Germinal center (tissue), 1 donor: ENCODE measurements at regions not wholly inside any gene's neighbourhood (a gene's known extent, or its start where the extent isn't known, plus 50 kb on each side); places are given as distances from the start of the nearest gene placed in this dataset.

ENCODE experiments used
- DNase-seq: peaks from one replicate; pipeline ENCODE4 v3.0.0; 2012; ENCODE audit warnings: mixed read lengths, low spot score

DNA sequence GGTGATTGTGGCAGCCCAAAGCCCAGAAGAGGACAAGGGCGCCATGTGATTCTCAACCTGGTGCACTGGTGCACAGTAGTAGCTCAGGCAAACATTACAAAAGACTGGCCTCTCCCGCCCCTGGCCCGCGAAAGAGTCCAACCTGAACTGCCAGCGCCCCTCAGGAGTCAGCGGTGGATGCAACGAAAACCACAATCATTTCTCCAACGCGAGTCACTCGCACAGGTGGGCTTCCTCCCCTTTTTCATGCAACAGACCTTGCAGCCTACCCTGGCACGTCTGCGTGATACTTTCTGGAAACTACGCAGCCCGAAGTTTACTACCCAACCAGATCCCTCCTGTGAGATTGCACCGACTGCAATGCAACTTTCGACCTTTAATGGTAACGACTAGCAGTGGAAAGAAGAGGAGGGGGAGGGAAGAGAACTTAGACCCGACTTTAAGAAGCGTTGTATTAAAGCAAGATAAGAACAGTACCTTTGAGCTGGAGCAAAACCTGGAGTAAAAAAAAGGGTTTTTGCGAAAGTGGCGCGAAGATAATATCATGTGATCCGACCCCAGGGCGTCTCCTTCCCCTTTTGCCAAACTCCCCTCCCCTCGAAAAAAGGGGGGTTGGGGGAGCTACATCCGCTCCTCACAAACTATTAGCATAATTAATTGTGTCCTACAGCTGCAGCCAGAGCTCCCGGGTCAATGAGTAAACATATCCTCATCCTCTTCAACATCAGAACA is 63.3 kb upstream of the CCDC160 start:
- DNase-seq, result peak; percentile 10

DNA sequence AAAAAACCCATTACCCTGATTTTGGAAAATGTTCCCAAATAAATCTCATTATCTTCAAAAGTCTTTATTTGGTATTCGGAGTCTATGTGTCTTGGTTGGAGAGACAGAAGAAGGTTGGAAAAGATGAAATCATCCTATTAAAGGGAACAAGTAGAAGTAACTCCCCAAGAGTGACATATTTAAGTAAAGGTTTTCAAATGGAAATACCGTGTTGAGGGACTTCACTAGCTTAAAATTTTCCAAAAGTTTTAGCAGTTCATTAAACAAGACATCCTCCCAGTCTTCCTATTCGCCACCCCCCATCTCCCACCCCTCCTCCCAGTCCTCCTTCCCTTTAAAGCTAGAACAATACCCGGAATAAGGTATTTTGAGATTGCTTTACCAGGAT is 62.7 kb upstream of the CCDC160 start:
- no peak for DNase-seq

DNA sequence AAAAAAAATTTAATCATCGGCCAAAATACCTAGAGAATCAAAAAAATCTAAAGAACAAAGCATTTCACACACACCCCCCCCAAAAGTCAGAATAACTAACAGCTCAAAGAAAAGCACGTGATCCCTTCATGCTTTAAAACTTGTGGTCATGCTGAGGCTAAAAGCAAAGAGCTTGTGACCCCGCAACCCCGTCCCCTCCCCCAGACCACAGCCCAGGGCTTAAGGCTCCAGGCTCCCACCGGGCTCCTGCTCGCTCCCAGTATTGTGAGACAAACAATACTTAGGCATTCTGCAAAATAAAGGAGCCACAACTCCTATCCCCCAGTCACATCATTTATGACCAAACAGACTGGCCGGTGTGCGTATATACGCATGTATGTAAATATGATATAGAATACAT is 62.1 kb upstream of the CCDC160 start:
- no peak for DNase-seq

DNA sequence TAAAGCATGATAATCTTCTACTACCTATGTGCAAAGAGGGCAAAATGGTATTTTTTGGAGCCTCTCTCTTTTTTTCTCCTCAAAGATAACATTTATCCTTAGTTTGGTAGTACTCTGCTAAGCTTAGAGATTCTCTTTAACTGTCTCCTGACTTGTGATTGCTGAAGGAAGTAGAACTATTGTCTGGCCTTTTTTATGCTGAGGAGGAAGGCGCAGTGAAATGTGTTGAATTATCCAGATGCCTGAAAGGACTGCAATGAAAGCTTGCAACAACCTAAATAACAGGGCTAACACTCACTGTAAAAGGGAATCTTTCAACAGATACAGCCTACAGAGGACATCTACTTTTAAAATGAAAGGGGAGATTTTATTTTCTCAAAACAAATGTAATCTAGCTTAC is 59.5 kb upstream of the CCDC160 start:
- no peak for DNase-seq

DNA sequence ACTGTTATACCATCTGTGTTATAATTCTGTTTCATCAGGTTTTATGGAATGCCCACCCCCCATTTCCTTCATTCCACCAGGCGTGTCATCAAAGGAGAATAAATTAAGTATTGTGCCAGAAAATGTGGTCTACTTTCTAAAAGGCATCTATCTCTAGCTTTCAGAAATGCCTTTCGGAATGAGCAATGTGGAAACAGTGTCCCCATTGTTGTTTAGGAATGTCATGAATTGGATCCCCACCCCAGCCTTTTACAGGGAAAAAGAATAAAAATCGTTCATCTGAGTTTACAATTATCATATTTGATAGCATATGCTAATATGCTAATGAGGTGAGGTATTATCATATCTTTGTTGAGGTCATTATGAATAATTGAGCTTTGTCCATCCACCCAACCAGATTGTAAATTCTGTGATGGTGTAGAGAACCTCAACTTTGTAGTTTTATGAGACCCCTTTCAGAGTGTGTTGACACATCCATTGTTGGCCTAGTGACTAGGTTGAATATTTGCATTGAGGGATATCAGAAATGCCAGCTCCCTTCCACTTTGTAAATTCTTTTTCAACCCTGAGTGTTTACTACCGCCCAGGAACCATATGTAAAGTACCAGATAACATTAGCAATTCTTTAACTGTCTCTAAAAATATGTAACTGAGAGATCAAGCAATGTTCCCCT is 56.2 kb upstream of the CCDC160 start:
- DNase-seq, result no peak

DNA sequence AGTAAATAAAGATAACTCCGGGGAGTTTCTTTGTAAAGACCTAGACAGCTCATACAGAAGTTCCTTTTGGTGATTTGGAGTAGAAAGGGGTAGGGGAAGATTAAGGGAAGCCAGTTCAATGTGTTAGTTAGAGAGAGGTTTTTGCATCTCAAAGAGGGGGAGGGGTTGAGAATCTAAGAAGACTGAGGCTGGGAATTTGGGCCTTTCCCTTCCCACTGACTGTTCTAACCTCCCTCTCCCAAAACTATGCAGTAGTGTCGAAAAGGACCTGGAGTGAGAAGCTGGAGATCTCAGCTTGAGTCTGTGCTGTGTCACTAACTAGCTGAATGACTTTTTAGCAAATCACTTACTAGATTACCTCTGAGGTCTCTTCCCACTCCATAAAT is 55.7 kb upstream of the CCDC160 start:
- no peak for DNase-seq

DNA sequence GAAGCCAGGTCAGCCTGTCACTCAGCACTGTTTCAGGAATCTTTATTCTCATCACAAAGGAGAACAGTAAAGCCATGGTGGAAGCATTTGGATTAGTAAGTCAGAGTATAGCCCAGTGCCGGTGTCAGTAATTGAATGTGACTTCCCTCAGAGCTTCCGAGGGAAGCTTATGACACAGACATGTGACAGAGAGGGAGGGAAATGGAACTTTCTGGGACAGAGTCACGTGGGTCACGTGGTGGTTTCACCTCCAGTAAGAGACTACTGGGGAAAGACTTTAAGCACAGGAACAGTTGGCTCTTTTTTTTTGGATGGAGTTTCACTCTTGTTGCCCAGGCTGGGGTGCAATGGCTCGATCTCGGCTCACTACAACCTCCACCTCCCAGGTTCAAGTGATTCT is 53.3 kb upstream of the CCDC160 start:
- DNase-seq, result no peak

DNA sequence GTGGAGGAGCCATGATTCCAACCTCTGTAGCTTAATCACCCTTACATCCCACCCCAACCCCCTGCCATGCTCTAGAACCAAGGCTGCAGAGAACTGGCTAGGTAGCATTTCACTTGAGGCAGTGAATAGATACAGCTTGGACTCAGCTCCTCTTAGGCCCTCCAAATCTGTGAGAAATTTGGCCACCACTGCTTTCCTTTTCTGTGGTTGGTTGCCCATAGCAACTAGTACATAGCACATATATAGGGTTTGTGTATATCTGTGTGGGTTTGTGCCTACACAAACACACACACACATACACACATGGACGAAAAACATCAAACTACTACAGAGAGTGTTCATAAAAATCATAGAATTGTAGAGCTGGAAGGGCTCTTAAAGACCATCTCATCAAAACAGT is 52.0 kb upstream of the CCDC160 start:
- DNase-seq, result no peak

DNA sequence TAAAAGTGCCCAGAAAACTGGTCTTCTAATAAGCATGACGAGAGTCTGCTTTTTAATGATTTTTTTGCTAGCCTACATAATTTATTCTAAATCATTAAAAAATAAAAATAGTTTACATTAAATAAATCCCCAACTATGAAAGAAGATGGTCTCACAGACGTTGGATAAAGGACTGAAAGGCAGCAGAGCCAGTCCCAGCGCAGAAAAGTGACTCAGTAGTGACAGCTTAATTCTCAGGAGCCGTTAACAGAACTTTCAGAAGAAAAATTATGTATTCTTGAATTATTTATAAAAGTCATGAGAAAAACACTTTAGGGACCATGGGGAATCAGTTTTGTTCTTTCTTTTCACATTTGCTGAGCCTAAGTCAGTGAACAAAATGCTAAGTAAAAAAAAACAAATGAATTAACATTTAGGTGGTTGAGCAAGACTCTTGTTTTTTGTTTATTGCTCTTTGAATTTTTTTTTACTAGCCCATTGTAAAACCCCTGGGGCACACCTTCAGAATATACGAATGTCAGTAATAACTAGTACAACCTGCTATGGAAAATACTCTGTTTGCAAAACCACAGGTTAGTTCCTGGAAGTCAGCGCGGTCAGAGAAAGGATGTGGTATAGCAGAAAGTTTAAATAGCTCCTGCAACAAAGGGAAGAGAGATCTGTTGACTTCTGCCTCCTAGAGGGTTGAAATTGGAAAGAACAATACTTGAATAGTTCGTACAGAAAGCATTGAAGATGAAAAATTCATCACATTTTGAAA is 50.4 kb upstream of the CCDC160 start:
- DNase-seq, result peak; percentile 1
